HCT116 (cell line): ENCODE measurements at regions not wholly inside any gene's neighbourhood (a gene's known extent, or its start where the extent isn't known, plus 50 kb on each side); places are given as distances from the start of the nearest gene placed in this dataset.

Experiments used
- ATAC-seq: fragments of 200-7000 bp; cut with Tn5 transposase; 2 replicates; pipeline ENCODE4 v1.9.1; 2020; ENCODE audit warnings: mild to moderate bottlenecking, moderate library complexity
- BruUV-seq: library from RNA; stranded (reverse); fragments of 400-500 nt; replicated peaks from 2 replicates; lab custom pipeline; 2021; lab: Mats Ljungman, UMichigan
- CTCF ChIA-PET: fragments of 300-600 bp; sonication (Branson Sonifier 250); formaldehyde crosslinking; loops from one replicate; lab custom pipeline; 2021; ENCODE audit warnings: antibody characterized with exemption; lab: Charles Lee
- POLR2A ChIA-PET: fragments of 300-600, 350-600 bp; sonication (Branson Sonifier 250); formaldehyde crosslinking; loops from one replicate; lab custom pipeline; 2021; ENCODE audit warnings: antibody characterized with exemption; lab: Charles Lee
- RAD21 ChIA-PET, 2 experiments: fragments of 300-600 bp; sonication (Branson Sonifier 250); formaldehyde crosslinking; loops; one replicate each; lab custom pipeline; 2023; ENCODE audit warnings: low total read pairs in 2 of 2; ENCODE audit not compliant: uncharacterized antibody in 2 of 2, unreplicated experiment in 2 of 2, low non-redundant PET in 1 of 2; lab: Charles Lee
- DNase-seq: peaks from one replicate; pipeline ENCODE4 v3.0.0-alpha.2; 2010; ENCODE audit warnings: low read depth, low spot score
- H2AFZ ChIP-seq: fragments of 200-600 bp; shearing (Covaris generic), sonication (generic); 2 replicates; pipeline ENCODE4 v1.6.1; 2017; ENCODE audit warnings: low read depth, mixed run types, mixed read lengths, antibody characterized with exemption, low read length; ENCODE audit not compliant: poor library complexity, severe bottlenecking
- H3K27ac ChIP-seq: 2 replicates; pipeline ENCODE4 v1.5.1; 2012; ENCODE audit warnings: low read depth, low read length
- H3K27me3 ChIP-seq: fragments of 200-600 bp; sonication (generic); 2 replicates; pipeline ENCODE4 v1.6.1; 2016; ENCODE audit warnings: mixed run types, low read length, mixed read lengths; ENCODE audit not compliant: insufficient read depth
- H3K36me3 ChIP-seq, 2 experiments: fragments of 200-500 bp in 1 of 2; fragments of 200-600 bp in 1 of 2; sonication (Bioruptor generic) in 1 of 2; sonication (generic) in 1 of 2; 2 replicates each; pipeline versions ENCODE4 v1.5.1 to v1.6.1; 2014 to 2016; ENCODE audit warnings: low read length in 2 of 2, inconsistent platforms in 1 of 2, mixed read lengths in 1 of 2, mixed run types in 1 of 2; ENCODE audit not compliant: insufficient read depth in 2 of 2, control insufficient read depth in 1 of 2
- H3K4me1 ChIP-seq, 2 experiments: fragments of 200-600 bp in 1 of 2; sonication (generic) in 1 of 2; 2 replicates each; pipeline versions ENCODE4 v1.5.1 to v1.6.1; 2012 to 2017; ENCODE audit warnings: low read length in 2 of 2, inconsistent platforms in 1 of 2, mild to moderate bottlenecking in 1 of 2, mixed read lengths in 1 of 2, mixed run types in 1 of 2, moderate library complexity in 1 of 2; ENCODE audit not compliant: insufficient read depth in 2 of 2, control insufficient read depth in 1 of 2
- H3K4me2 ChIP-seq: fragments of 200-600 bp; sonication (generic); 2 replicates; pipeline ENCODE4 v1.6.1; 2017; ENCODE audit warnings: mixed run types, low read length, mixed read lengths
- H3K4me3 ChIP-seq, 2 experiments: fragments of 200-600 bp in 1 of 2; sonication (generic) in 1 of 2; replicated peaks in 1 of 2; 2 replicates each; pipeline ENCODE4 v1.5.1; 2011 to 2016; ENCODE audit warnings: low read length in 2 of 2, control low read depth in 1 of 2, low read depth in 1 of 2, mild to moderate bottlenecking in 1 of 2, mixed read lengths in 1 of 2, mixed run types in 1 of 2
- H3K79me2 ChIP-seq: fragments of 200-600 bp; sonication (generic); 2 replicates; pipeline ENCODE4 v1.6.1; 2017; ENCODE audit warnings: mild to moderate bottlenecking, mixed run types, low read length, moderate library complexity, mixed read lengths; ENCODE audit not compliant: insufficient read depth
- H3K9ac ChIP-seq: fragments of 200-600 bp; sonication (generic); 2 replicates; pipeline ENCODE4 v1.6.1; 2016; ENCODE audit warnings: low read length, mixed read lengths
- H3K9me2 ChIP-seq: fragments of 200-600 bp; sonication (generic), shearing (Covaris generic); 2 replicates; pipeline ENCODE4 v1.6.1; 2017; ENCODE audit warnings: mixed run types, mild to moderate bottlenecking, moderate library complexity; ENCODE audit not compliant: insufficient read depth
- H3K9me3 ChIP-seq, 2 experiments: fragments of 200-500 bp in 1 of 2; fragments of 200-600 bp in 1 of 2; sonication (Bioruptor generic) in 1 of 2; sonication (generic) in 1 of 2; 2 replicates each; pipeline ENCODE4 v1.6.1; 2014 to 2017; ENCODE audit warnings: low read length in 2 of 2, mixed read lengths in 2 of 2, inconsistent platforms in 1 of 2, low read depth in 1 of 2, mild to moderate bottlenecking in 1 of 2, mixed run types in 1 of 2, moderate library complexity in 1 of 2; ENCODE audit not compliant: control insufficient read depth in 1 of 2, insufficient read depth in 1 of 2
- H4K20me1 ChIP-seq: fragments of 200-600 bp; sonication (generic), shearing (Covaris generic); 2 replicates; pipeline ENCODE4 v1.6.1; 2017; ENCODE audit warnings: mixed run types, mild to moderate bottlenecking, moderate library complexity; ENCODE audit not compliant: insufficient read depth
- CBX3 ChIP-seq: IDR thresholded peaks from 2 replicates; pipeline ENCODE4 v1.6.1; 2012; ENCODE audit warnings: low read depth
- CEBPB ChIP-seq: IDR thresholded peaks from 2 replicates; pipeline ENCODE4 v1.6.1; 2012; ENCODE audit warnings: low read depth
- EGR1 ChIP-seq: IDR thresholded peaks from 2 replicates; pipeline ENCODE4 v1.6.1; 2012; ENCODE audit warnings: low read depth
- ELF1 ChIP-seq: IDR thresholded peaks from 2 replicates; pipeline ENCODE4 v1.6.1; 2012; ENCODE audit warnings: low read depth, borderline replicate concordance
- EZH2 ChIP-seq: fragments of 200-600 bp; sonication (generic); IDR thresholded peaks from 2 replicates; pipeline ENCODE4 v1.6.1; 2017; ENCODE audit warnings: antibody characterized with exemption, mixed run types
- EZH2phosphoT487 ChIP-seq: fragments of 200-600 bp; IDR thresholded peaks from 2 replicates; pipeline ENCODE4 v1.6.1; 2018; ENCODE audit warnings: antibody characterized with exemption, borderline replicate concordance
- FOSL1 ChIP-seq: IDR thresholded peaks from 2 replicates; pipeline ENCODE4 v1.6.1; 2012; ENCODE audit warnings: low read depth
- JUND ChIP-seq: IDR thresholded peaks from 2 replicates; pipeline ENCODE4 v1.6.1; 2012
- MAX ChIP-seq: IDR thresholded peaks from 2 replicates; pipeline ENCODE4 v1.6.1; 2012
- POLR2A ChIP-seq: IDR thresholded peaks from 2 replicates; pipeline ENCODE4 v1.7.0; 2011; ENCODE audit warnings: borderline replicate concordance; ENCODE audit not compliant: insufficient read depth, insufficient read length; ENCODE audit errors: extremely low read depth
- POLR2AphosphoS5 ChIP-seq: IDR thresholded peaks from 2 replicates; pipeline ENCODE4 v1.6.1; 2011; ENCODE audit warnings: mild to moderate bottlenecking, low read depth, low read length, moderate library complexity
- SRF ChIP-seq: IDR thresholded peaks from 2 replicates; pipeline ENCODE4 v1.6.1; 2012; ENCODE audit warnings: low read depth
- TCF7L2 ChIP-seq: IDR thresholded peaks from 2 replicates; pipeline ENCODE4 v1.7.0; 2011; ENCODE audit warnings: borderline replicate concordance, inconsistent platforms; ENCODE audit not compliant: insufficient read depth, insufficient read length; ENCODE audit errors: extremely low read depth
- YY1 ChIP-seq: IDR thresholded peaks from 2 replicates; pipeline ENCODE4 v1.6.1; 2011; ENCODE audit warnings: low read length, low read depth, moderate library complexity, mild to moderate bottlenecking; ENCODE audit not compliant: insufficient replicate concordance; ENCODE audit errors: extremely low read depth
- ZBTB33 ChIP-seq: IDR thresholded peaks from 2 replicates; pipeline ENCODE4 v1.6.1; 2011; ENCODE audit warnings: mild to moderate bottlenecking, low read length, moderate library complexity; ENCODE audit not compliant: insufficient replicate concordance; ENCODE audit errors: extremely low read depth
- ZFX ChIP-seq: fragments of 450-650 bp; IDR thresholded peaks from 2 replicates; pipeline ENCODE4 v1.6.1; 2017
- intact Hi-C: fragments of 100-400 bp; cut with micrococcal nuclease; formaldehyde crosslinking; loops from 2 replicates; pipeline ENCODE4 v1.10.0; 2022
- TF ChIP-seq, protein P1 (sequence below), 3 experiments: fragments of 200-600 bp in 1 of 3; sonication (generic) in 1 of 3; IDR thresholded peaks in 2 of 3; conservative IDR thresholded peaks in 1 of 3; 2 replicates each; pipeline ENCODE4 v1.5.1; 2012 to 2017; ENCODE audit warnings: low read depth in 2 of 3, low read length in 2 of 3, antibody characterized with exemption in 1 of 3, borderline replicate concordance in 1 of 3, control low read depth in 1 of 3, mild to moderate bottlenecking in 1 of 3, mixed read lengths in 1 of 3, mixed run types in 1 of 3, moderate library complexity in 1 of 3; ENCODE audit not compliant: insufficient read depth in 1 of 3

DNA sequence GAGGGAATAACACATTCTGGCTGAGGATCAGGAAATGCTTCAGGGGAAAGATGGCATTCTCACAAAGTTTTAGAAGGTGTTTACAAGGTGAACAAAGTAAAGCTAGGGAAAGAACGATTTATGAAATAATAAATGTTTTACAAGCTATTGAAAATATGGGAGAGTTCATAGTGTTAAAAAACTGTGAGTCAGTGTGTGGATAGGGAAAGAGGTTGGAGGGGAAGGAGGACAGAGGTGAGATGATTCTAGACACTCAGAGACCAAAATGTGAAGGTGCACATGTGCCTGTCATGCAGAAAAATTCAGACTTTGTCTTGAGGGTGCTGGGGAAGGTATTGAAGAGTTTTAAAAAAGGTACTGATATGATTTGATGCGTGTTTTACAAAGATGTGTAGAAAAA is 476.1 kb downstream of the TDRD3 start:
- ATAC-seq: no peak
- H3K4me1 ChIP-seq: no peaks in the 10 kb centered on the region
- no peak overlapping the region for H3K9ac ChIP-seq
- no peaks in the 10 kb centered on the region for H3K36me3 ChIP-seq
- no peaks in the 10 kb centered on the region for H3K9me3 ChIP-seq
- intact Hi-C loops: no loop called here
- no peaks in the 10 kb centered on the region for H3K79me2 ChIP-seq
- ChIA-PET CTCF (no interaction called here), POLR2A (no interaction called here), RAD21 (no interaction called here)
- H3K27ac ChIP-seq: no peak overlapping the region
- no peak overlapping the region for H2AFZ ChIP-seq
- H3K27me3 ChIP-seq: no peaks in the 10 kb centered on the region
- no peak overlapping the region for H3K4me3 ChIP-seq
- H3K9me2 ChIP-seq: no peaks in the 10 kb centered on the region
- no peaks in the 10 kb centered on the region for H4K20me1 ChIP-seq
- no peak overlapping the region for H3K4me2 ChIP-seq
- no peak for DNase-seq
- BruUV-seq: no TSS peak
- TF ChIP-seq FOSL1: no peak
- TF ChIP-seq ZFX: no peak
- TF ChIP-seq POLR2A: no peak
- TF ChIP-seq EZH2phosphoT487: no peak
- no peak for TF ChIP-seq ELF1
- TF ChIP-seq POLR2AphosphoS5: no peak

DNA sequence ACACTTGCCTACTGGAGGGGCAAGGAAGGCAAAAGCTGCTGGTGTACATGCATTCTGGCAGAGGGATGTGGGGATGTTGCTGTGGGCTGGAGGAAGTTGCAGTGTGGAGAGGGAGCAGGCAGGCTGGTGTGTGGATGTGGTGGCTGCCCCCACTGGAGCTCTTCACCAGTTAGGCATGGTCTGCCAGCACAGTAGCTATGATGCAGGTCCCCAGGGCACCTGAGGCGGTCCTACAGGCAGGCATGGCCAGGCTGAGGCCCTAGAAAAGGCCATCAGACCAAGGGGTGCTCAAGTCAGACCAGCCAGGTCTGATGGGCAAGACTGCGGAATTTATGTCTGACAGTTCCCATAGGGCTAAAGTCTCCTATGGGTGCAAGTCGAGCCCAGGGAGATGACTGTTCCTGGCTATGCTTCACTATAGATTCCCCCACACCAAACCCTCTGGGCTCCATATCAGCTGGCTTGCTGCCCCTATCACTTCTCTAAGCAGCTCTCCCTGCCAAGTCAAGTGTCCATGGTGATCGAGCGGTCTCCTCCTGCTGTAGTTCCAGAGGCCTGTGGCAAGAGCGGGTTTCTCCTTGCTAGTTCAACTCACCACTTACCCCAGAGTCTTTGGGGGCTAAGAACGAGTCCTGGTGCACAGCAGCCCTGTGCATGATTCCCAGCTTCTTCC is 473.1 kb downstream of the TDRD3 start:
- intact Hi-C loops: no loop called here
- BruUV-seq: no TSS peak
- DNase-seq (no peak), ATAC-seq (no peak)
- RAD21 ChIA-PET: no interaction called here
- H3K9me2 ChIP-seq: no peaks in the 10 kb centered on the region
- no peak overlapping the region for H2AFZ ChIP-seq
- no peaks in the 10 kb centered on the region for H4K20me1 ChIP-seq
- H3K4me1 ChIP-seq: no peaks in the 10 kb centered on the region
- no peak overlapping the region for H3K9ac ChIP-seq
- H3K27me3 ChIP-seq: no peaks in the 10 kb centered on the region
- POLR2A ChIA-PET: no interaction called here
- H3K36me3 ChIP-seq: no peaks in the 10 kb centered on the region
- H3K27ac ChIP-seq: no peak overlapping the region
- no peak overlapping the region for H3K4me3 ChIP-seq
- H3K9me3 ChIP-seq: peaks cover 0 to 3% of the 10 kb centered on the region in 2 experiments; a peak in 2 of 4 replicates
- no peak overlapping the region for H3K4me2 ChIP-seq
- CTCF ChIA-PET: no interaction called here
- no peaks in the 10 kb centered on the region for H3K79me2 ChIP-seq
- TF ChIP-seq MAX (no peak), SRF (no peak), EZH2 (no peak), POLR2A (no peak), ZFX (no peak), CEBPB (no peak), TCF7L2 (no peak), JUND (no peak), ELF1 (no peak), ZBTB33 (no peak), YY1 (no peak), EGR1 (no peak), FOSL1 (no peak), CBX3 (no peak)
- TF ChIP-seq, protein P1, sequence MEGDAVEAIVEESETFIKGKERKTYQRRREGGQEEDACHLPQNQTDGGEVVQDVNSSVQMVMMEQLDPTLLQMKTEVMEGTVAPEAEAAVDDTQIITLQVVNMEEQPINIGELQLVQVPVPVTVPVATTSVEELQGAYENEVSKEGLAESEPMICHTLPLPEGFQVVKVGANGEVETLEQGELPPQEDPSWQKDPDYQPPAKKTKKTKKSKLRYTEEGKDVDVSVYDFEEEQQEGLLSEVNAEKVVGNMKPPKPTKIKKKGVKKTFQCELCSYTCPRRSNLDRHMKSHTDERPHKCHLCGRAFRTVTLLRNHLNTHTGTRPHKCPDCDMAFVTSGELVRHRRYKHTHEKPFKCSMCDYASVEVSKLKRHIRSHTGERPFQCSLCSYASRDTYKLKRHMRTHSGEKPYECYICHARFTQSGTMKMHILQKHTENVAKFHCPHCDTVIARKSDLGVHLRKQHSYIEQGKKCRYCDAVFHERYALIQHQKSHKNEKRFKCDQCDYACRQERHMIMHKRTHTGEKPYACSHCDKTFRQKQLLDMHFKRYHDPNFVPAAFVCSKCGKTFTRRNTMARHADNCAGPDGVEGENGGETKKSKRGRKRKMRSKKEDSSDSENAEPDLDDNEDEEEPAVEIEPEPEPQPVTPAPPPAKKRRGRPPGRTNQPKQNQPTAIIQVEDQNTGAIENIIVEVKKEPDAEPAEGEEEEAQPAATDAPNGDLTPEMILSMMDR (IDR thresholded peaks at IDR 0.05 in 2 of 3, conservative IDR thresholded peaks at IDR 0.05 in 1 of 3; ENCODE audit: borderline replicate concordance in 1 of 3, insufficient read depth in 1 of 3, low read depth in 2 of 3, low read length in 2 of 3): no peak
